ENCODE measurements at regions not wholly inside any gene's neighbourhood (a gene's known extent, or its start where the extent isn't known, plus 50 kb on each side); places are given as distances from the start of the nearest gene placed in this dataset.

- intact Hi-C loops (cut with micrococcal nuclease) = no loop called here
- H3K9me3 Mint-ChIP-seq = no peaks in the 10 kb centered on the region
- no peak for DNase-seq (ENCODE audit: low spot score)
- peaks cover 2% of the 10 kb centered on the region for H3K27me3 Mint-ChIP-seq (ENCODE audit: low read depth)
- peaks cover 2% of the 10 kb centered on the region for H3K4me1 Mint-ChIP-seq (ENCODE audit: low read depth)
- no peak overlapping the region for H3K27ac Mint-ChIP-seq
- H3K36me3 Mint-ChIP-seq (ENCODE audit: low read depth) = no peaks in the 10 kb centered on the region
- H3K4me3 Mint-ChIP-seq (ENCODE audit: low read depth) = no peak overlapping the region
These were observed 69.5 kb downstream of the C11orf91 start for GRCh38 chr11:33630936-33631748.

DNA sequence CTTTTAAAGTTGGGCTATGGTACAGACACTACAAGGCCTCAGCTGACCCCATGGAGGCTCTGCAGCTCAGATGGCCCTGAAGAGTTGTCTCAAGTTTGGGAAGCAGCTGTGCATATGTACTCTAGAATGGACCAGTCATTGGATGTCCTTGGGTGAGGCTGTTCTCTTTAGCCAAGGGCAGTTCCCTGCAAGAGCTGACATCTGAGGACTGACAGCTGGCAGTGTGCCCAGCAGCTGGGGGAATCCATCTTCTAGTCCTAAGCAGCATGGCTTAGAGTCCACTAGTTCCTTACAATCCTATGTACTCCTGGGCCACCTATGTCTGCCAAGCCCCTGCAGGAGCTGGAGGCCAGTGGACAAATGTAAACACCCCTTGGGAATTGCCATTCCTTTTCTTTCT lies 76.5 kb downstream of the C11orf91 start:
- Mint-ChIP-seq H3K27ac (no peak overlapping the region), H3K9me3 (no peaks in the 10 kb centered on the region), H3K4me3 (ENCODE audit: low read depth) (no peak overlapping the region), H3K36me3 (ENCODE audit: low read depth) (no peaks in the 10 kb centered on the region), H3K4me1 (ENCODE audit: low read depth) (no peaks in the 10 kb centered on the region), H3K27me3 (ENCODE audit: low read depth) (peaks cover 6% of the 10 kb centered on the region)
- no peak for DNase-seq (ENCODE audit: low spot score)
- intact Hi-C loops (cut with micrococcal nuclease) = no loop called here

- H3K36me3 Mint-ChIP-seq (ENCODE audit: low read depth) = no peaks in the 10 kb centered on the region
- H3K4me3 Mint-ChIP-seq (ENCODE audit: low read depth) = no peak overlapping the region
- H3K4me1 Mint-ChIP-seq (ENCODE audit: low read depth) = no peaks in the 10 kb centered on the region
- intact Hi-C loops (cut with micrococcal nuclease) = no loop called here
- no peaks in the 10 kb centered on the region for H3K9me3 Mint-ChIP-seq
- H3K27ac Mint-ChIP-seq = no peak overlapping the region
- peaks cover 6% of the 10 kb centered on the region for H3K27me3 Mint-ChIP-seq (ENCODE audit: low read depth)
- no peak for DNase-seq (ENCODE audit: low spot score)
These were observed 77.8 kb downstream of the C11orf91 start for GRCh38 chr11:33622806-33623205.

- no peaks in the 10 kb centered on the region for H3K4me1 Mint-ChIP-seq (ENCODE audit: low read depth)
- peaks cover 6% of the 10 kb centered on the region for H3K27me3 Mint-ChIP-seq (ENCODE audit: low read depth)
- H3K27ac Mint-ChIP-seq = no peak overlapping the region
- H3K9me3 Mint-ChIP-seq = no peaks in the 10 kb centered on the region
- intact Hi-C loops (cut with micrococcal nuclease) = no loop called here
- no peak for DNase-seq (ENCODE audit: low spot score)
- no peak overlapping the region for H3K4me3 Mint-ChIP-seq (ENCODE audit: low read depth)
- H3K36me3 Mint-ChIP-seq (ENCODE audit: low read depth) = no peaks in the 10 kb centered on the region
These were observed 78.4 kb downstream of the C11orf91 start for GRCh38 chr11:33622186-33622585.

GRCh38 chr11:33620423-33621171 lies 80.0 kb downstream of the C11orf91 start:
- Mint-ChIP-seq H3K27me3 (ENCODE audit: low read depth) (peaks cover 6% of the 10 kb centered on the region), H3K9me3 (no peaks in the 10 kb centered on the region), H3K36me3 (ENCODE audit: low read depth) (no peaks in the 10 kb centered on the region), H3K4me1 (ENCODE audit: low read depth) (no peaks in the 10 kb centered on the region), H3K4me3 (ENCODE audit: low read depth) (no peak overlapping the region), H3K27ac (no peak overlapping the region)
- intact Hi-C loops (cut with micrococcal nuclease) = no loop called here
- no peak for DNase-seq (ENCODE audit: low spot score)

- Mint-ChIP-seq H3K9me3 (no peaks in the 10 kb centered on the region), H3K4me3 (ENCODE audit: low read depth) (no peak overlapping the region), H3K27ac (no peak overlapping the region), H3K27me3 (ENCODE audit: low read depth) (peaks cover 6% of the 10 kb centered on the region), H3K4me1 (ENCODE audit: low read depth) (no peaks in the 10 kb centered on the region), H3K36me3 (ENCODE audit: low read depth) (no peaks in the 10 kb centered on the region)
- intact Hi-C loops (cut with micrococcal nuclease) = no loop called here
- no peak for DNase-seq (ENCODE audit: low spot score)
These were observed 81.7 kb downstream of the C11orf91 start for GRCh38 chr11:33618956-33619355.

- intact Hi-C loops (cut with micrococcal nuclease) = no loop called here
- H3K4me1 Mint-ChIP-seq (ENCODE audit: low read depth) = no peaks in the 10 kb centered on the region
These were observed 82.3 kb downstream of the C11orf91 start for GRCh38 chr11:33618351-33618710.

GRCh38 chr11:33617672-33618350 lies 82.8 kb downstream of the C11orf91 start:
- Mint-ChIP-seq H3K4me3 (ENCODE audit: low read depth) (no peak overlapping the region), H3K9me3 (no peaks in the 10 kb centered on the region), H3K4me1 (ENCODE audit: low read depth) (no peaks in the 10 kb centered on the region), H3K27me3 (ENCODE audit: low read depth) (peaks cover 6% of the 10 kb centered on the region), H3K27ac (no peak overlapping the region), H3K36me3 (ENCODE audit: low read depth) (no peaks in the 10 kb centered on the region)
- no peak for DNase-seq (ENCODE audit: low spot score)
- intact Hi-C loops (cut with micrococcal nuclease) = no loop called here

More at GRCh38 chr11:33618351-33618710, 82.3 kb downstream of the C11orf91 start:
- no peaks in the 10 kb centered on the region for H3K36me3 Mint-ChIP-seq (ENCODE audit: low read depth)
- H3K27me3 Mint-ChIP-seq (ENCODE audit: low read depth) = peaks cover 6% of the 10 kb centered on the region
- no peak overlapping the region for H3K27ac Mint-ChIP-seq
- H3K4me3 Mint-ChIP-seq (ENCODE audit: low read depth) = no peak overlapping the region
- no peaks in the 10 kb centered on the region for H3K9me3 Mint-ChIP-seq
- no peak for DNase-seq (ENCODE audit: low spot score)

DNA sequence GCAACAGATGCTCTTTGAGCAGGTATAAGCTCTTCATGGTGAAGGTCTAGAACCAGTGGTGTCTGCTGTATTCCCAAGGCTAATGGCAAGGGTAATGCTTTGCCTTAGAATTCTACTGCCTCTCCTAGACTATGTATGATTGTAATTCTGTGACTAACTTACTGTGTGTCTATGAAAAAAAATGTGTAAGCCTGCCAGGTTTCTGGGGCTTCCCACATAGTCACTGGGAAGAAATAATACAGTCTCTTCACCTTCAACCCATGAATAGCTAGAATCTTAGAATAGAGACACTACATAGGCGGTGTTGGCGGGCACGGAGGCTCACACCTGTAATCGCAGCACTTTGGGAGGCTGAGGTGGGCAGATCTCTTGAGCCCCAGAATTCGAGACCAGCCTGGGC lies 84.1 kb downstream of the C11orf91 start:
- no peak overlapping the region for H3K4me3 Mint-ChIP-seq (ENCODE audit: low read depth)
- no peak overlapping the region for H3K27ac Mint-ChIP-seq
- intact Hi-C loops (cut with micrococcal nuclease) = no loop called here
- no peaks in the 10 kb centered on the region for H3K4me1 Mint-ChIP-seq (ENCODE audit: low read depth)
- DNase-seq (ENCODE audit: low spot score) = no peak
- H3K9me3 Mint-ChIP-seq = no peaks in the 10 kb centered on the region
- H3K36me3 Mint-ChIP-seq (ENCODE audit: low read depth) = no peaks in the 10 kb centered on the region
- peaks cover 6% of the 10 kb centered on the region for H3K27me3 Mint-ChIP-seq (ENCODE audit: low read depth)

DNA sequence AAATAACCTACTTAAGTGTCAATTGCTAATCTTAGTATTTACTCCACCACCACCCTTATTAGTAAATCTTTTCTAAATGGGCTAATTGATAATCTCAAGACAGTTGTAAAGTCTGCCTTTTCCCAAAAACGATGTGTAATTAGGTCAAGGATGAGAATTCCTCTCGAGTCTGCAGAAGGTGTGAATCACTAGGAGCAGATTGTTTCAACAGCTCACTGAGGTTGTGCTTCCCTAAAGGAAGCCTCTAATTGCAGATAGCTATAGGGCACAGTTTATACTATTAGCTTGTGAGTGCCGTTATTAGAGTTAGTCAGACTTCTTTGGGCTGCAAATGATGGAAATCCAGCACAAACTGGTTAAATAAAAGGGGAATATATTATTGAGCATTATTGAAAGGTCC lies 84.9 kb downstream of the C11orf91 start:
- H3K9me3 Mint-ChIP-seq = no peaks in the 10 kb centered on the region
- H3K27me3 Mint-ChIP-seq (ENCODE audit: low read depth) = peaks cover 6% of the 10 kb centered on the region
- no peak for DNase-seq (ENCODE audit: low spot score)
- H3K27ac Mint-ChIP-seq = no peak overlapping the region
- no peaks in the 10 kb centered on the region for H3K36me3 Mint-ChIP-seq (ENCODE audit: low read depth)
- intact Hi-C loops (cut with micrococcal nuclease) = no loop called here
- H3K4me1 Mint-ChIP-seq (ENCODE audit: low read depth) = no peaks in the 10 kb centered on the region
- no peak overlapping the region for H3K4me3 Mint-ChIP-seq (ENCODE audit: low read depth)

GRCh38 chr11:33613404-33613803 lies 87.2 kb downstream of the C11orf91 start:
- Mint-ChIP-seq H3K36me3 (ENCODE audit: low read depth) (no peaks in the 10 kb centered on the region), H3K4me3 (ENCODE audit: low read depth) (no peak overlapping the region), H3K27me3 (ENCODE audit: low read depth) (no peaks in the 10 kb centered on the region), H3K9me3 (no peaks in the 10 kb centered on the region), H3K27ac (no peak overlapping the region), H3K4me1 (ENCODE audit: low read depth) (no peaks in the 10 kb centered on the region)
- intact Hi-C loops (cut with micrococcal nuclease) = no loop called here
- no peak for DNase-seq (ENCODE audit: low spot score)

- Mint-ChIP-seq H3K4me3 (ENCODE audit: low read depth) (no peak overlapping the region), H3K27me3 (ENCODE audit: low read depth) (peaks cover 2% of the 10 kb centered on the region), H3K27ac (no peak overlapping the region), H3K4me1 (ENCODE audit: low read depth) (no peaks in the 10 kb centered on the region), H3K9me3 (no peaks in the 10 kb centered on the region), H3K36me3 (ENCODE audit: low read depth) (no peaks in the 10 kb centered on the region)
- DNase-seq (ENCODE audit: low spot score) = no peak
- intact Hi-C loops (cut with micrococcal nuclease) = no loop called here
These were observed 89.7 kb downstream of the C11orf91 start for GRCh38 chr11:33610903-33611302.

- Mint-ChIP-seq H3K4me3 (ENCODE audit: low read depth) (no peak overlapping the region), H3K4me1 (ENCODE audit: low read depth) (no peaks in the 10 kb centered on the region)
These were observed 92.2 kb downstream of the C11orf91 start for GRCh38 chr11:33608386-33608785.

More at GRCh38 chr11:33608386-33608785, 92.2 kb downstream of the C11orf91 start:
- no peak for DNase-seq (ENCODE audit: low spot score)
- Mint-ChIP-seq H3K36me3 (ENCODE audit: low read depth) (no peaks in the 10 kb centered on the region), H3K9me3 (no peaks in the 10 kb centered on the region), H3K27ac (no peak overlapping the region), H3K27me3 (ENCODE audit: low read depth) (peaks cover 11% of the 10 kb centered on the region)
- intact Hi-C loops (cut with micrococcal nuclease) = no loop called here
